ENCODE measurements at regions not wholly inside any gene's neighbourhood (a gene's known extent, or its start where the extent isn't known, plus 50 kb on each side); places are given as distances from the start of the nearest gene placed in this dataset.

- H3K27ac ChIP-seq (ENCODE audit: control insufficient read depth, insufficient read depth), result no peak overlapping the region
- no peaks in the 10 kb centered on the region for H4K20me1 ChIP-seq (ENCODE audit: control insufficient read depth, insufficient read depth)
- no peaks in the 10 kb centered on the region for H3K79me2 ChIP-seq (ENCODE audit: control insufficient read depth, insufficient read depth, low read length)
- no TSS peak for BruUV-seq (replicated peaks)
- in situ Hi-C loops (cut with MboI) (no loop called here), intact Hi-C loops (cut with micrococcal nuclease; ENCODE audit: unreplicated experiment) (loop anchor here (5.0 kb wide), 1 partner anchor 201 kb away; no protein-coding TSS in a partner anchor)
- no peaks in the 10 kb centered on the region; the same call in 2 of the 3 replicates for H3K9me3 ChIP-seq (replicated peaks; ENCODE audit: control insufficient read depth, insufficient read depth, low read length)
- no peak overlapping the region for H3K4me3 ChIP-seq
- 32% methylated on average over 7 of the region's 7 CpGs for WGBS (ENCODE audit: insufficient coverage, insufficient replicate concordance, low lambda C conversion rate, missing lambda C conversion rate)
- DNase-seq (ENCODE audit: low read depth, low spot score) (no peak), FAIRE-seq (no peak), ATAC-seq (peak; percentile 79)
- no peak overlapping the region for H3K4me2 ChIP-seq (ENCODE audit: control insufficient read depth, insufficient read depth)
- ChIA-PET RAD21 (ENCODE audit: unreplicated experiment) (no interaction called here), POLR2A (interaction anchor here (0.9 to 1.3 kb wide), 4 partner anchors 13 to 87 kb away, joined by 3 to 4 read pairs (median 4); no protein-coding TSS in a partner anchor), CTCF (interaction anchor here (0.6 to 1.5 kb wide), 3 partner anchors 11 to 263 kb away, joined by 3 to 4 read pairs (median 4); no protein-coding TSS in a partner anchor), SMC1A (ENCODE audit: uncharacterized antibody, unreplicated experiment) (interaction anchor here (1.0 to 3.8 kb wide), 6 partner anchors 10 to 306 kb away, joined by 3 to 14 read pairs (median 4); no protein-coding TSS in a partner anchor)
- H3K27me3 ChIP-seq (replicated peaks in 1 of 2; ENCODE audit: control insufficient read depth in 2 of 2, insufficient read depth in 2 of 2, low read length in 1 of 2), result no peaks in the 10 kb centered on the region
- H3K4me1 ChIP-seq (ENCODE audit: control insufficient read depth, insufficient read depth, low read length), result peaks cover 9% of the 10 kb centered on the region; the same call in 1 of the 2 replicates
- no peak overlapping the region for H2AFZ ChIP-seq (ENCODE audit: control insufficient read depth, low read depth, low read length)
- no peaks in the 10 kb centered on the region for H3K36me3 ChIP-seq (ENCODE audit: control insufficient read depth in 2 of 2, insufficient read depth in 2 of 2, low read length in 1 of 2)
- no peak overlapping the region for H3K9ac ChIP-seq (ENCODE audit: control insufficient read depth, insufficient read depth, low read length)
- TF ChIP-seq NBN (IDR thresholded peaks at IDR 0.05) (peak; percentile 76), MEF2B (IDR thresholded peaks at IDR 0.05; ENCODE audit: partially characterized antibody, poor library complexity, severe bottlenecking) (peak; percentile 61), BHLHE40 (IDR thresholded peaks at IDR 0.05; ENCODE audit: borderline replicate concordance in 1 of 2, low read depth in 2 of 2, low read length in 1 of 2) (no peak), DPF2 (IDR thresholded peaks at IDR 0.05) (peak; percentile 64), ELK1 (IDR thresholded peaks at IDR 0.05; ENCODE audit: low read depth, low read length) (no peak), ZBTB33 (IDR thresholded peaks at IDR 0.05) (0 out of 2 replicates have a peak, but pooled peaks have one; percentile 28), IKZF1 (conservative IDR thresholded peaks at IDR 0.05) (peak; percentile 82), ZNF24 (IDR thresholded peaks at IDR 0.05) (peak; percentile 84), SPI1 (IDR thresholded peaks at IDR 0.05; ENCODE audit: borderline replicate concordance, insufficient read depth, low read depth, low read length) (peak; percentile 82), RAD21 (IDR thresholded peaks at IDR 0.05; ENCODE audit: insufficient read depth, low read depth, low read length) (no peak), NR2F1 (conservative IDR thresholded peaks at IDR 0.05) (peak; percentile 94), MLLT1 (IDR thresholded peaks at IDR 0.05) (peak; percentile 61; the same call in 1 of the 2 replicates), CREM (IDR thresholded peaks at IDR 0.05; ENCODE audit: low read depth) (0 out of 2 replicates have a peak, but pooled peaks have one; percentile 16), FOXM1 (IDR thresholded peaks at IDR 0.05; ENCODE audit: low read depth, low read length) (no peak), IKZF2 (IDR thresholded peaks at IDR 0.05) (peak; percentile 79 to 81), NRF1 (conservative IDR thresholded peaks at IDR 0.05; ENCODE audit: low read depth, low read length) (no peak), RELB (IDR thresholded peaks at IDR 0.05; ENCODE audit: low read depth) (peak; percentile 63)
Observed at GRCh38 chr2:215611609-215612386, 175.9 kb upstream of the FN1 start.
